Stomach (tissue), 4 donors: ENCODE measurements at regions not wholly inside any gene's neighbourhood (a gene's known extent, or its start where the extent isn't known, plus 50 kb on each side); places are given as distances from the start of the nearest gene placed in this dataset.

Source experiments
- CTCF ChIP-seq, 7 experiments: fragments of 450-650 bp in 4 of 7; fragments of 200-600 bp in 3 of 7; sonication (generic) in 3 of 7; IDR thresholded peaks; one replicate each; pipeline ENCODE4 v1.5.1; 2016 to 2019; ENCODE audit warnings: antibody characterized with exemption in 7 of 7, control low read depth in 2 of 7, mild to moderate bottlenecking in 1 of 7
- POLR2A ChIP-seq, 4 donors: fragments of 450-650 bp; IDR thresholded peaks; one replicate each; pipeline ENCODE4 v1.6.1; 2016; ENCODE audit warnings: antibody characterized with exemption in 4 of 4, control low read depth in 2 of 4, mild to moderate bottlenecking in 1 of 4, moderate library complexity in 1 of 4
- POLR2AphosphoS5 ChIP-seq, 3 donors: sonication (generic); formaldehyde crosslinking; IDR thresholded peaks; one replicate each; pipeline ENCODE4 v1.6.1; 2016; ENCODE audit warnings: antibody characterized with exemption in 3 of 3

GRCh38 chrX:144334577-144334976, 450.7 kb downstream of the UBE2NL start:
- TF ChIP-seq CTCF (IDR thresholded peaks at IDR 0.05), result no peak
- no peak for TF ChIP-seq POLR2AphosphoS5 (IDR thresholded peaks at IDR 0.05)
- TF ChIP-seq POLR2A (IDR thresholded peaks at IDR 0.05), result no peak
